ENCODE measurements at regions not wholly inside any gene's neighbourhood (a gene's known extent, or its start where the extent isn't known, plus 50 kb on each side); places are given as distances from the start of the nearest gene placed in this dataset.
"Not testable (repeated sequence)": the region's sequence is repeated elsewhere in the genome, so short reads cannot be mapped to it uniquely, and the experiment has no call there.

- H3K4me1 ChIP-seq (ENCODE audit: control insufficient read depth, insufficient read depth, low read length); H3K9ac ChIP-seq (ENCODE audit: low read length); H3K4me3 ChIP-seq (ENCODE audit: low read length); H3K36me3 ChIP-seq (ENCODE audit: control insufficient read depth, insufficient read depth, low read length); H3K27me3 ChIP-seq (ENCODE audit: control insufficient read depth, insufficient read depth, low read length); H3K27ac ChIP-seq (ENCODE audit: low read depth, low read length): not testable (repeated sequence)
These were observed 921.3 kb upstream of the ALCAM start for GRCh38 chr3:104445252-104445919.

GRCh38 chr3:104447681-104448080 is 919.0 kb upstream of the ALCAM start:
- Histone ChIP-seq H3K27ac (ENCODE audit: low read depth, low read length) (no peak overlapping the region), H3K9ac (ENCODE audit: low read length) (no peak overlapping the region), H3K4me3 (ENCODE audit: low read length) (no peak overlapping the region), H3K36me3 (ENCODE audit: control insufficient read depth, insufficient read depth, low read length) (no peaks in the 10 kb centered on the region), H3K27me3 (ENCODE audit: control insufficient read depth, insufficient read depth, low read length) (no peaks in the 10 kb centered on the region), H3K4me1 (ENCODE audit: control insufficient read depth, insufficient read depth, low read length) (no peaks in the 10 kb centered on the region)

GRCh38 chr3:104452697-104453096 is 914.0 kb upstream of the ALCAM start:
- no peak overlapping the region for H3K9ac ChIP-seq (ENCODE audit: low read length)
- no peaks in the 10 kb centered on the region for H3K4me1 ChIP-seq (ENCODE audit: control insufficient read depth, insufficient read depth, low read length)
- H3K27ac ChIP-seq (ENCODE audit: low read depth, low read length) = no peak overlapping the region
- no peaks in the 10 kb centered on the region for H3K27me3 ChIP-seq (ENCODE audit: control insufficient read depth, insufficient read depth, low read length)
- no peak overlapping the region for H3K4me3 ChIP-seq (ENCODE audit: low read length)
- no peaks in the 10 kb centered on the region for H3K36me3 ChIP-seq (ENCODE audit: control insufficient read depth, insufficient read depth, low read length)

GRCh38 chr3:104458657-104459056 is 908.1 kb upstream of the ALCAM start:
- no peak overlapping the region for H3K27ac ChIP-seq (ENCODE audit: low read depth, low read length)
- no peak overlapping the region for H3K4me3 ChIP-seq (ENCODE audit: low read length)
- H3K27me3 ChIP-seq (ENCODE audit: control insufficient read depth, insufficient read depth, low read length) = no peaks in the 10 kb centered on the region
- no peaks in the 10 kb centered on the region for H3K36me3 ChIP-seq (ENCODE audit: control insufficient read depth, insufficient read depth, low read length)
- no peaks in the 10 kb centered on the region for H3K4me1 ChIP-seq (ENCODE audit: control insufficient read depth, insufficient read depth, low read length)
- H3K9ac ChIP-seq (ENCODE audit: low read length) = no peak overlapping the region

- no peak overlapping the region for H3K27ac ChIP-seq (ENCODE audit: low read depth, low read length)
- no peaks in the 10 kb centered on the region for H3K36me3 ChIP-seq (ENCODE audit: control insufficient read depth, insufficient read depth, low read length)
- H3K27me3 ChIP-seq (ENCODE audit: control insufficient read depth, insufficient read depth, low read length) = no peaks in the 10 kb centered on the region
- no peak overlapping the region for H3K9ac ChIP-seq (ENCODE audit: low read length)
- no peak overlapping the region for H3K4me3 ChIP-seq (ENCODE audit: low read length)
- no peaks in the 10 kb centered on the region for H3K4me1 ChIP-seq (ENCODE audit: control insufficient read depth, insufficient read depth, low read length)
These were observed 906.0 kb upstream of the ALCAM start for GRCh38 chr3:104460477-104461406.

GRCh38 chr3:104461431-104461830 is 905.3 kb upstream of the ALCAM start:
- Histone ChIP-seq H3K4me1 (ENCODE audit: control insufficient read depth, insufficient read depth, low read length) (no peaks in the 10 kb centered on the region), H3K27me3 (ENCODE audit: control insufficient read depth, insufficient read depth, low read length) (no peaks in the 10 kb centered on the region), H3K4me3 (ENCODE audit: low read length) (no peak overlapping the region), H3K9ac (ENCODE audit: low read length) (no peak overlapping the region), H3K27ac (ENCODE audit: low read depth, low read length) (no peak overlapping the region), H3K36me3 (ENCODE audit: control insufficient read depth, insufficient read depth, low read length) (no peaks in the 10 kb centered on the region)

- H3K27ac ChIP-seq (ENCODE audit: low read depth, low read length) = no peak overlapping the region
- H3K9ac ChIP-seq (ENCODE audit: low read length) = no peak overlapping the region
- H3K27me3 ChIP-seq (ENCODE audit: control insufficient read depth, insufficient read depth, low read length) = no peaks in the 10 kb centered on the region
- no peaks in the 10 kb centered on the region for H3K36me3 ChIP-seq (ENCODE audit: control insufficient read depth, insufficient read depth, low read length)
- no peak overlapping the region for H3K4me3 ChIP-seq (ENCODE audit: low read length)
- no peaks in the 10 kb centered on the region for H3K4me1 ChIP-seq (ENCODE audit: control insufficient read depth, insufficient read depth, low read length)
These were observed 894.5 kb upstream of the ALCAM start for GRCh38 chr3:104472221-104472620.

- H3K27me3 ChIP-seq (ENCODE audit: control insufficient read depth, insufficient read depth, low read length) = no peaks in the 10 kb centered on the region
- no peak overlapping the region for H3K27ac ChIP-seq (ENCODE audit: low read depth, low read length)
- no peaks in the 10 kb centered on the region for H3K36me3 ChIP-seq (ENCODE audit: control insufficient read depth, insufficient read depth, low read length)
- H3K4me3 ChIP-seq (ENCODE audit: low read length) = no peak overlapping the region
- H3K9ac ChIP-seq (ENCODE audit: low read length) = no peak overlapping the region
- no peaks in the 10 kb centered on the region for H3K4me1 ChIP-seq (ENCODE audit: control insufficient read depth, insufficient read depth, low read length)
These were observed 892.7 kb upstream of the ALCAM start for GRCh38 chr3:104474011-104474410.

- Histone ChIP-seq H3K27me3 (ENCODE audit: control insufficient read depth, insufficient read depth, low read length) (no peaks in the 10 kb centered on the region), H3K4me1 (ENCODE audit: control insufficient read depth, insufficient read depth, low read length) (no peaks in the 10 kb centered on the region), H3K9ac (ENCODE audit: low read length) (no peak overlapping the region), H3K4me3 (ENCODE audit: low read length) (no peak overlapping the region), H3K36me3 (ENCODE audit: control insufficient read depth, insufficient read depth, low read length) (no peaks in the 10 kb centered on the region), H3K27ac (ENCODE audit: low read depth, low read length) (no peak overlapping the region)
These were observed 863.7 kb upstream of the ALCAM start for GRCh38 chr3:104503022-104503421.

GRCh38 chr3:104510131-104510849 is 856.4 kb upstream of the ALCAM start:
- no peaks in the 10 kb centered on the region for H3K36me3 ChIP-seq (ENCODE audit: control insufficient read depth, insufficient read depth, low read length)
- H3K9ac ChIP-seq (ENCODE audit: low read length) = no peak overlapping the region
- no peaks in the 10 kb centered on the region for H3K4me1 ChIP-seq (ENCODE audit: control insufficient read depth, insufficient read depth, low read length)
- no peak overlapping the region for H3K27ac ChIP-seq (ENCODE audit: low read depth, low read length)
- no peaks in the 10 kb centered on the region for H3K27me3 ChIP-seq (ENCODE audit: control insufficient read depth, insufficient read depth, low read length)
- H3K4me3 ChIP-seq (ENCODE audit: low read length) = no peak overlapping the region

GRCh38 chr3:104514371-104514770 is 852.3 kb upstream of the ALCAM start:
- Histone ChIP-seq H3K9ac (ENCODE audit: low read length) (no peak overlapping the region), H3K4me3 (ENCODE audit: low read length) (no peak overlapping the region), H3K27ac (ENCODE audit: low read depth, low read length) (no peak overlapping the region), H3K27me3 (ENCODE audit: control insufficient read depth, insufficient read depth, low read length) (no peaks in the 10 kb centered on the region), H3K36me3 (ENCODE audit: control insufficient read depth, insufficient read depth, low read length) (no peaks in the 10 kb centered on the region), H3K4me1 (ENCODE audit: control insufficient read depth, insufficient read depth, low read length) (no peaks in the 10 kb centered on the region)

GRCh38 chr3:104514776-104515175 is 851.9 kb upstream of the ALCAM start:
- H3K27ac ChIP-seq (ENCODE audit: low read depth, low read length) = no peak overlapping the region
- H3K27me3 ChIP-seq (ENCODE audit: control insufficient read depth, insufficient read depth, low read length) = no peaks in the 10 kb centered on the region
- H3K4me1 ChIP-seq (ENCODE audit: control insufficient read depth, insufficient read depth, low read length) = no peaks in the 10 kb centered on the region
- no peak overlapping the region for H3K4me3 ChIP-seq (ENCODE audit: low read length)
- H3K9ac ChIP-seq (ENCODE audit: low read length) = no peak overlapping the region
- H3K36me3 ChIP-seq (ENCODE audit: control insufficient read depth, insufficient read depth, low read length) = no peaks in the 10 kb centered on the region

All from rectal smooth muscle tissue (tissue), 1 donor.